ENCODE measurements at regions not wholly inside any gene's neighbourhood (a gene's known extent, or its start where the extent isn't known, plus 50 kb on each side); places are given as distances from the start of the nearest gene placed in this dataset.

- DNase-seq (ENCODE audit: low read depth, low spot score) = no peak
Measured at GRCh38 chr3:104723000-104723399, 643.7 kb upstream of the ALCAM start.

- no peak for DNase-seq (ENCODE audit: low read depth, low spot score)
Measured at GRCh38 chr3:104731074-104731473, 635.6 kb upstream of the ALCAM start.

- DNase-seq (ENCODE audit: low read depth, low spot score) = no peak
Measured at GRCh38 chr3:104734627-104735026, 632.1 kb upstream of the ALCAM start.

GRCh38 chr3:104735691-104736090 lies 631.0 kb upstream of the ALCAM start:
- no peak for DNase-seq (ENCODE audit: low read depth, low spot score)

GRCh38 chr3:104738271-104738670 lies 628.4 kb upstream of the ALCAM start:
- DNase-seq (ENCODE audit: low read depth, low spot score) = no peak

GRCh38 chr3:104740874-104741379 lies 625.8 kb upstream of the ALCAM start:
- no peak for DNase-seq (ENCODE audit: low read depth, low spot score)

- no peak for DNase-seq (ENCODE audit: low read depth, low spot score)
Measured at GRCh38 chr3:104742044-104742443, 624.7 kb upstream of the ALCAM start.

GRCh38 chr3:104745313-104745712 lies 621.4 kb upstream of the ALCAM start:
- DNase-seq (ENCODE audit: low read depth, low spot score) = no peak

- no peak for DNase-seq (ENCODE audit: low read depth, low spot score)
Measured at GRCh38 chr3:104746056-104746455, 620.7 kb upstream of the ALCAM start.

GRCh38 chr3:104750581-104750980 lies 616.1 kb upstream of the ALCAM start:
- peak; percentile 56 for DNase-seq (ENCODE audit: low read depth, low spot score)

GRCh38 chr3:104755791-104756190 lies 610.9 kb upstream of the ALCAM start:
- no peak for DNase-seq (ENCODE audit: low read depth, low spot score)

- DNase-seq (ENCODE audit: low read depth, low spot score) = peak; percentile 13
Measured at GRCh38 chr3:104763007-104763406, 603.7 kb upstream of the ALCAM start.

- no peak for DNase-seq (ENCODE audit: low read depth, low spot score)
Measured at GRCh38 chr3:104764496-104764895, 602.2 kb upstream of the ALCAM start.

- no peak for DNase-seq (ENCODE audit: low read depth, low spot score)
Measured at GRCh38 chr3:104768886-104769285, 597.8 kb upstream of the ALCAM start.

GRCh38 chr3:104779324-104779723 lies 587.4 kb upstream of the ALCAM start:
- no peak for DNase-seq (ENCODE audit: low read depth, low spot score)

GRCh38 chr3:104781112-104781511 lies 585.6 kb upstream of the ALCAM start:
- DNase-seq (ENCODE audit: low read depth, low spot score) = no peak

- DNase-seq (ENCODE audit: low read depth, low spot score) = no peak
Measured at GRCh38 chr3:104785947-104786346, 580.8 kb upstream of the ALCAM start.

GRCh38 chr3:104787306-104787705 lies 579.4 kb upstream of the ALCAM start:
- DNase-seq (ENCODE audit: low read depth, low spot score) = no peak

- no peak for DNase-seq (ENCODE audit: low read depth, low spot score)
Measured at GRCh38 chr3:104788807-104789206, 577.9 kb upstream of the ALCAM start.

- no peak for DNase-seq (ENCODE audit: low read depth, low spot score)
Measured at GRCh38 chr3:104791331-104791730, 575.4 kb upstream of the ALCAM start.

- no peak for DNase-seq (ENCODE audit: low read depth, low spot score)
Measured at GRCh38 chr3:104796556-104796955, 570.2 kb upstream of the ALCAM start.

GRCh38 chr3:104805042-104805441 lies 561.7 kb upstream of the ALCAM start:
- no peak for DNase-seq (ENCODE audit: low read depth, low spot score)

GRCh38 chr3:104805508-104805907 lies 561.2 kb upstream of the ALCAM start:
- no peak for DNase-seq (ENCODE audit: low read depth, low spot score)

- DNase-seq (ENCODE audit: low read depth, low spot score) = no peak
Measured at GRCh38 chr3:104810896-104811295, 555.8 kb upstream of the ALCAM start.

Measured in smooth muscle cell of the brain vasculature (primary cell).